C4-2B (cell line): ENCODE measurements at regions not wholly inside any gene's neighbourhood (a gene's known extent, or its start where the extent isn't known, plus 50 kb on each side); places are given as distances from the start of the nearest gene placed in this dataset.

Source experiments
- H3K27ac ChIP-seq: fragments of 450-650 bp; 2 replicates; pipeline ENCODE4 v1.5.1; 2017
- CTCF ChIP-seq: fragments of 450-650 bp; conservative IDR thresholded peaks from 2 replicates; pipeline ENCODE4 v1.5.1; 2017; ENCODE audit warnings: mild to moderate bottlenecking
- ZFX ChIP-seq: fragments of 450-650 bp; IDR thresholded peaks from 2 replicates; pipeline ENCODE4 v1.6.1; 2017

GRCh38 chrX:151821226-151821625, 86.7 kb downstream of the CNGA2 start:
- H3K27ac ChIP-seq = no peak overlapping the region
- TF ChIP-seq ZFX (no peak), CTCF (no peak)

GRCh38 chrX:151825007-151825406, 87.7 kb upstream of the MAGEA4 start:
- no peak for TF ChIP-seq ZFX
- TF ChIP-seq CTCF = no peak
- H3K27ac ChIP-seq = no peak overlapping the region

- H3K27ac ChIP-seq = no peak overlapping the region
- TF ChIP-seq CTCF = peak; percentile 8; the same call in 1 of the 2 replicates
- no peak for TF ChIP-seq ZFX
These were observed 86.7 kb upstream of the MAGEA4 start for GRCh38 chrX:151825925-151826485.

- TF ChIP-seq CTCF = no peak
- no peak for TF ChIP-seq ZFX
- H3K27ac ChIP-seq = no peak overlapping the region
These were observed 84.1 kb upstream of the MAGEA4 start for GRCh38 chrX:151828439-151829080.

- no peak for TF ChIP-seq ZFX
- no peak for TF ChIP-seq CTCF
These were observed 81.8 kb upstream of the MAGEA4 start for GRCh38 chrX:151830911-151831310.

GRCh38 chrX:151852294-151852693, 60.4 kb upstream of the MAGEA4 start:
- TF ChIP-seq CTCF (peak; percentile 28), ZFX (no peak)

More at GRCh38 chrX:151830911-151831310, 81.8 kb upstream of the MAGEA4 start:
- no peak overlapping the region for H3K27ac ChIP-seq

GRCh38 chrX:151854726-151855495, 57.8 kb upstream of the MAGEA4 start:
- TF ChIP-seq ZFX (no peak), CTCF (no peak)
- H3K27ac ChIP-seq = no peak overlapping the region

More at GRCh38 chrX:151852294-151852693, 60.4 kb upstream of the MAGEA4 start:
- H3K27ac ChIP-seq = no peak overlapping the region
